ENCODE measurements at regions not wholly inside any gene's neighbourhood (a gene's known extent, or its start where the extent isn't known, plus 50 kb on each side); places are given as distances from the start of the nearest gene placed in this dataset.

- no peak for TF ChIP-seq ZNF462 (CRISPR knock-in tag; IDR thresholded peaks at IDR 0.05)
- TF ChIP-seq CREB1 (CRISPR knock-in tag; IDR thresholded peaks at IDR 0.05; ENCODE audit: low read depth), result no peak
- no peak for TF ChIP-seq STAT1 (IDR thresholded peaks at IDR 0.05; ENCODE audit: unreplicated experiment)
- no peak for TF ChIP-seq EZH2phosphoT487 (IDR thresholded peaks at IDR 0.05; ENCODE audit: unreplicated experiment)
These were observed 796.9 kb downstream of the SLITRK1 start (continued) for GRCh38 chr13:83085186-83085900.

GRCh38 chr13:83077499-83077898 lies 804.8 kb downstream of the SLITRK1 start:
- no peak overlapping the region for H3K27ac Mint-ChIP-seq
- Histone ChIP-seq H2AFZ (no peak overlapping the region), H3K27ac (ENCODE audit: low read depth) (no peak overlapping the region), H3K79me2 (replicated peaks; ENCODE audit: insufficient read depth) (no peaks in the 10 kb centered on the region), H3K4me3 (no peak overlapping the region), H3K4me2 (no peak overlapping the region), H3K27me3 (ENCODE audit: insufficient read depth) (no peaks in the 10 kb centered on the region), H3K4me1 (ENCODE audit: insufficient read depth) (no peaks in the 10 kb centered on the region), H3K9me2 (ENCODE audit: insufficient read depth) (0 out of 2 replicates have a peak, but pooled peaks cover 8% of the 10 kb centered on the region), H3F3A (replicated peaks; ENCODE audit: low read depth) (no peaks in the 10 kb centered on the region), H4K20me1 (replicated peaks; ENCODE audit: insufficient read depth) (no peaks in the 10 kb centered on the region), H3K36me3 (ENCODE audit: insufficient read depth) (no peaks in the 10 kb centered on the region)
- TF ChIP-seq ZNF114 (CRISPR knock-in tag; IDR thresholded peaks at IDR 0.05), result no peak
- TF ChIP-seq EZH2phosphoT487 (IDR thresholded peaks at IDR 0.05; ENCODE audit: unreplicated experiment), result no peak
- no peak for TF ChIP-seq EZH2 (IDR thresholded peaks at IDR 0.05; ENCODE audit: low read depth, unreplicated experiment)
- no peak for TF ChIP-seq NANOG (IDR thresholded peaks at IDR 0.05; ENCODE audit: borderline replicate concordance)
- TF ChIP-seq ZNF462 (CRISPR knock-in tag; IDR thresholded peaks at IDR 0.05), result no peak
- no peak for TF ChIP-seq CREB1 (CRISPR knock-in tag; IDR thresholded peaks at IDR 0.05; ENCODE audit: low read depth)
- no peak for TF ChIP-seq ZNF331 (CRISPR knock-in tag; IDR thresholded peaks at IDR 0.05; ENCODE audit: low read depth)
- no peak for ATAC-seq
- H3K4me3 Mint-ChIP-seq, result no peak overlapping the region
- peaks cover 6% of the 10 kb centered on the region; the same call in 2 of the 3 replicates for H3K9me3 Mint-ChIP-seq
- DNase-seq (ENCODE audit: low spot score), result no peak
- H3K36me3 Mint-ChIP-seq (ENCODE audit: low read depth), result peaks cover under 1% of the 10 kb centered on the region; the same call in 1 of the 3 replicates
- no peaks in the 10 kb centered on the region for H3K4me1 Mint-ChIP-seq
- H3K27me3 Mint-ChIP-seq (ENCODE audit: insufficient read depth, low read depth, poor library complexity), result no peaks in the 10 kb centered on the region
